Neural cell (in vitro differentiated cells): ENCODE measurements at regions not wholly inside any gene's neighbourhood (a gene's known extent, or its start where the extent isn't known, plus 50 kb on each side); places are given as distances from the start of the nearest gene placed in this dataset.

Experiments
- H2AFZ ChIP-seq: fragments of 200-600, 300-800 bp; sonication (generic), shearing (Covaris generic); 2 replicates; pipeline ENCODE4 v1.6.0; 2014; ENCODE audit warnings: low read depth, mild to moderate bottlenecking, antibody characterized with exemption, low read length, moderate library complexity
- H3F3A ChIP-seq: fragments of 200-600 bp; shearing (Covaris generic); 2 replicates; pipeline ENCODE4 v1.6.1; 2016; ENCODE audit warnings: mild to moderate bottlenecking, moderate library complexity, mixed read lengths, antibody characterized with exemption, low read length; ENCODE audit not compliant: insufficient read depth, poor library complexity, severe bottlenecking
- H3K27ac ChIP-seq: fragments of 200-600, 300-800 bp; sonication (generic), shearing (Covaris generic); 2 replicates; pipeline ENCODE4 v1.5.1; 2014; ENCODE audit warnings: mild to moderate bottlenecking, low read length, moderate library complexity
- H3K27me3 ChIP-seq: fragments of 300-800, 200-600 bp; sonication (generic), shearing (Covaris generic); 2 replicates; pipeline ENCODE4 v1.6.0; 2014; ENCODE audit warnings: mild to moderate bottlenecking, low read depth, low read length, moderate library complexity; ENCODE audit not compliant: insufficient read depth
- H3K36me3 ChIP-seq: fragments of 300-800, 200-600 bp; sonication (generic), shearing (Covaris generic); 2 replicates; pipeline ENCODE4 v1.5.1; 2014; ENCODE audit warnings: mild to moderate bottlenecking, antibody characterized with exemption, low read length, moderate library complexity; ENCODE audit not compliant: insufficient read depth
- H3K4me2 ChIP-seq: fragments of 300-800, 200-600 bp; sonication (generic), shearing (Covaris generic); 2 replicates; pipeline ENCODE4 v1.6.0; 2014; ENCODE audit warnings: mild to moderate bottlenecking, low read length
- H3K4me3 ChIP-seq: fragments of 300-800, 200-600 bp; sonication (generic), shearing (Covaris generic); 2 replicates; pipeline ENCODE4 v1.5.1; 2014; ENCODE audit warnings: mild to moderate bottlenecking, low read length, moderate library complexity
- H3K79me2 ChIP-seq: fragments of 200-600 bp; shearing (Covaris generic); replicated peaks from 2 replicates; pipeline ENCODE4 v1.6.0; 2014; ENCODE audit warnings: mild to moderate bottlenecking, low read length, moderate library complexity; ENCODE audit not compliant: insufficient read depth
- H3K9ac ChIP-seq: fragments of 300-800, 200-600 bp; sonication (generic), shearing (Covaris generic); 2 replicates; pipeline ENCODE4 v1.6.1; 2016; ENCODE audit warnings: mild to moderate bottlenecking, low read length, mixed read lengths
- H3K9me2 ChIP-seq: fragments of 200-600 bp; shearing (Covaris generic); 2 replicates; pipeline ENCODE4 v1.6.1; 2016; ENCODE audit warnings: mild to moderate bottlenecking, low read length, mixed read lengths; ENCODE audit not compliant: insufficient read depth
- H3K9me3 ChIP-seq: fragments of 200-600, 300-800 bp; sonication (generic), shearing (Covaris generic); 2 replicates; pipeline ENCODE4 v1.6.1; 2016; ENCODE audit warnings: mild to moderate bottlenecking, mixed run types, low read length, moderate library complexity, mixed read lengths
- H4K20me1 ChIP-seq: fragments of 200-600 bp; shearing (Covaris generic); 2 replicates; pipeline ENCODE4 v1.6.1; 2016; ENCODE audit warnings: mild to moderate bottlenecking, mixed run types; ENCODE audit not compliant: insufficient read depth
- EP300 ChIP-seq: fragments of 450-650 bp; conservative IDR thresholded peaks from 2 replicates; pipeline ENCODE4 v1.6.1; 2014; ENCODE audit warnings: antibody characterized with exemption, mild to moderate bottlenecking, moderate library complexity; ENCODE audit not compliant: poor library complexity, severe bottlenecking
- EZH2 ChIP-seq: fragments of 200-600, 300-800 bp; shearing (Covaris generic), sonication (generic); IDR thresholded peaks from 2 replicates; pipeline ENCODE4 v1.6.1; 2014; ENCODE audit warnings: antibody characterized with exemption, low read length, borderline replicate concordance, mild to moderate bottlenecking; ENCODE audit not compliant: insufficient read depth, poor library complexity, severe bottlenecking
- MXI1 ChIP-seq: fragments of 450-650 bp; conservative IDR thresholded peaks from 2 replicates; pipeline ENCODE4 v1.6.1; 2014; ENCODE audit warnings: antibody characterized with exemption, mild to moderate bottlenecking; ENCODE audit not compliant: poor library complexity, severe bottlenecking
- POLR2AphosphoS5 ChIP-seq: IDR thresholded peaks from 2 replicates; pipeline ENCODE4 v1.6.1; 2012
- RAD21 ChIP-seq: fragments of 450-650 bp; conservative IDR thresholded peaks from 2 replicates; pipeline ENCODE4 v1.6.1; 2014; ENCODE audit warnings: antibody characterized with exemption, mild to moderate bottlenecking, moderate library complexity
- REST ChIP-seq: IDR thresholded peaks from 2 replicates; pipeline ENCODE4 v1.6.1; 2012; ENCODE audit warnings: borderline replicate concordance
- SMC3 ChIP-seq: fragments of 450-650 bp; conservative IDR thresholded peaks from 2 replicates; pipeline ENCODE4 v1.6.1; 2014; ENCODE audit warnings: antibody characterized with exemption, mild to moderate bottlenecking, moderate library complexity; ENCODE audit not compliant: poor library complexity
- TAF1 ChIP-seq: IDR thresholded peaks from 2 replicates; pipeline ENCODE4 v1.6.1; 2012; ENCODE audit warnings: low read depth

DNA sequence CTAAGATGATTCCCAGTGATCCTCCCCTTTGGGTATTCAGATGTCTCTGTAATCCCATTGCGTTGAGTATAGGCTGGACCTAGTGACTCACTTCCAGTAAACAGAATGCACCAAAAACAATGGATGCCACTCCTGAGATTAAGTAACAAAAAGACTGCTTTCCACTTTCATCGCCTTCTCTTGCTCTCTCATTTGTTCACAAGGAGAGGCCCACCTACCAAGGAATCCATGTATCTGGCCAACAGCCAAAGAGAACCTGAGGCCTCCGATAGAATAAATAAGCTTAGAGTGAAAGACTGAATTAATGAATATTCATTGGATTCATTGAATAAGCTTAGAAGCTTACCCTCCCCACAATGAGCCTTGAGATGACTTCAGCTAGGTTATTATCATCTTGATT is 454.6 kb downstream of the KCNA4 start:
- H3F3A ChIP-seq: no peaks in the 10 kb centered on the region
- no peaks in the 10 kb centered on the region for H3K27me3 ChIP-seq
- no peak overlapping the region for H3K4me2 ChIP-seq
- no peak overlapping the region for H2AFZ ChIP-seq
- no peaks in the 10 kb centered on the region for H3K79me2 ChIP-seq
- no peaks in the 10 kb centered on the region for H3K36me3 ChIP-seq
- no peak overlapping the region for H3K9ac ChIP-seq
- no peaks in the 10 kb centered on the region for H3K9me2 ChIP-seq
- H3K27ac ChIP-seq: no peak overlapping the region
- no peaks in the 10 kb centered on the region for H4K20me1 ChIP-seq
- no peak overlapping the region for H3K4me3 ChIP-seq
- H3K9me3 ChIP-seq: no peaks in the 10 kb centered on the region
- no peak for TF ChIP-seq RAD21
- no peak for TF ChIP-seq TAF1
- TF ChIP-seq POLR2AphosphoS5: no peak
- TF ChIP-seq EZH2: no peak
- no peak for TF ChIP-seq SMC3
- TF ChIP-seq EP300: no peak
- TF ChIP-seq MXI1: no peak
- TF ChIP-seq REST: no peak

GRCh38 chr11:29553990-29554389 is 462.8 kb downstream of the KCNA4 start:
- Histone ChIP-seq H2AFZ (no peak overlapping the region), H3K79me2 (no peaks in the 10 kb centered on the region), H3K9me3 (no peaks in the 10 kb centered on the region), H3K27me3 (no peaks in the 10 kb centered on the region), H3K36me3 (no peaks in the 10 kb centered on the region), H3F3A (no peaks in the 10 kb centered on the region), H3K4me3 (no peak overlapping the region), H3K4me2 (no peak overlapping the region), H3K27ac (no peak overlapping the region), H3K9me2 (no peaks in the 10 kb centered on the region), H4K20me1 (no peaks in the 10 kb centered on the region), H3K9ac (no peak overlapping the region)
- TF ChIP-seq EZH2: no peak

DNA sequence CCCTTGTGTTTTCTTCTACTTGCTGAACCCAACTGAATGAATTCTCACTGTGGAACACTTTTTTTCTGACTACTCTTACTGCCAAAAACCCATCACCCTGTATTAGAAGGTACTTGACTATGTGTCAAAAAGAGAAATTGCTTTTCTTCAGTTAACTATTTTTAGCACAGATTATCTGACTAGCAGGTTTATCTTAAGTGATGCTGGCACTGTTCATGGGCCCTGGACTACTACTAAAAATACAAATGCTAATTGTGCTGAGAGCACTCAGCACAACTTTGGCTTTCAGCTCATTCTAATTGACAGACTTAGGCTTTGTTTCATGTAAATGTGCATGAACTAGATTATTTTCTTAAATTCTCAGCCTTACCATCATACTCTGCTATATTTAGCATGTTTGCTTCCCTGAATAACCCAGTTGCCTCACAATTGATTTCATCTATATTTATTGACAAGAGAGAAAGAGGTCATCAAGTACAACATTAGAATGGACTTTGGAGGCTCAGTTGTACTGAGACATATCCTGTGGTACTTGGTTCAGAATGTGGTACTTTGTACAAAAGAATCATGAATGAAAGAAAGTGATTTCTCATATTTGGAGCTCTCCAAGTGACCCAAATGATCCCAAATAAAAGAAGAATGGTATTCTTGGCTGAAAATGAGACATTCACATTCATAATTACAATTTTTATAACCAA is 478.3 kb downstream of the KCNA4 start:
- H3F3A ChIP-seq: no peaks in the 10 kb centered on the region
- no peaks in the 10 kb centered on the region for H3K9me2 ChIP-seq
- no peaks in the 10 kb centered on the region for H3K36me3 ChIP-seq
- no peak overlapping the region for H2AFZ ChIP-seq
- H3K9ac ChIP-seq: no peak overlapping the region
- H3K27me3 ChIP-seq: no peaks in the 10 kb centered on the region
- no peak for TF ChIP-seq RAD21
- no peak for TF ChIP-seq REST
- no peak overlapping the region for H3K4me3 ChIP-seq
- H4K20me1 ChIP-seq: no peaks in the 10 kb centered on the region
- H3K79me2 ChIP-seq: no peaks in the 10 kb centered on the region
- H3K9me3 ChIP-seq: no peaks in the 10 kb centered on the region
- H3K4me2 ChIP-seq: no peak overlapping the region
- peak overlapping the region; percentile 54 for H3K27ac ChIP-seq
